ENCODE measurements at regions not wholly inside any gene's neighbourhood (a gene's known extent, or its start where the extent isn't known, plus 50 kb on each side); places are given as distances from the start of the nearest gene placed in this dataset.

- DNase-seq (ENCODE audit: low read depth in 2 of 2, low spot score in 1 of 2) = no peak
Observed at GRCh38 chr16:86087011-86087895, 188.3 kb downstream of the IRF8 start.

- DNase-seq (ENCODE audit: low read depth in 2 of 2, low spot score in 1 of 2) = no peak
Observed at GRCh38 chr16:86087896-86088230, 188.9 kb downstream of the IRF8 start.

- no peak for DNase-seq (ENCODE audit: low read depth in 2 of 2, low spot score in 1 of 2)
Observed at GRCh38 chr16:86088287-86088686, 189.3 kb downstream of the IRF8 start.

- no peak for DNase-seq (ENCODE audit: low read depth in 2 of 2, low spot score in 1 of 2)
Observed at GRCh38 chr16:86088816-86089215, 189.9 kb downstream of the IRF8 start.

GRCh38 chr16:86089334-86089900 is 190.5 kb downstream of the IRF8 start:
- DNase-seq (ENCODE audit: low read depth in 2 of 2, low spot score in 1 of 2) = no peak

GRCh38 chr16:86089991-86090390 is 191.0 kb downstream of the IRF8 start:
- no peak for DNase-seq (ENCODE audit: low read depth in 2 of 2, low spot score in 1 of 2)

- DNase-seq (ENCODE audit: low read depth in 2 of 2, low spot score in 1 of 2) = no peak
Observed at GRCh38 chr16:86090461-86091170, 191.7 kb downstream of the IRF8 start.

- no peak for DNase-seq (ENCODE audit: low read depth in 2 of 2, low spot score in 1 of 2)
Observed at GRCh38 chr16:86091976-86092375, 193.0 kb downstream of the IRF8 start.

GRCh38 chr16:86092586-86093480 is 193.9 kb downstream of the IRF8 start:
- DNase-seq (ENCODE audit: low read depth in 2 of 2, low spot score in 1 of 2) = no peak

GRCh38 chr16:86093801-86094750 is 195.1 kb downstream of the IRF8 start:
- DNase-seq (ENCODE audit: low read depth in 2 of 2, low spot score in 1 of 2) = no peak

- DNase-seq (ENCODE audit: low read depth in 2 of 2, low spot score in 1 of 2) = no peak
Observed at GRCh38 chr16:86095131-86095752, 196.3 kb downstream of the IRF8 start.

GRCh38 chr16:86095906-86096485 is 197.0 kb downstream of the IRF8 start:
- no peak for DNase-seq (ENCODE audit: low read depth in 2 of 2, low spot score in 1 of 2)

GRCh38 chr16:86096850-86097249 is 197.9 kb downstream of the IRF8 start:
- DNase-seq (ENCODE audit: low read depth in 2 of 2, low spot score in 1 of 2) = no peak

GRCh38 chr16:86099326-86099725 is 200.4 kb downstream of the IRF8 start:
- no peak for DNase-seq (ENCODE audit: low read depth in 2 of 2, low spot score in 1 of 2)

- DNase-seq (ENCODE audit: low read depth in 2 of 2, low spot score in 1 of 2) = no peak
Observed at GRCh38 chr16:86100205-86101136, 201.5 kb downstream of the IRF8 start.

GRCh38 chr16:86101137-86101896 is 202.4 kb downstream of the IRF8 start:
- no peak for DNase-seq (ENCODE audit: low read depth in 2 of 2, low spot score in 1 of 2)

- DNase-seq (ENCODE audit: low read depth in 2 of 2, low spot score in 1 of 2) = no peak
Observed at GRCh38 chr16:86101897-86102157, 202.9 kb downstream of the IRF8 start.

GRCh38 chr16:86103320-86103719 is 204.4 kb downstream of the IRF8 start:
- no peak for DNase-seq (ENCODE audit: low read depth in 2 of 2, low spot score in 1 of 2)
